ENCODE measurements at regions not wholly inside any gene's neighbourhood (a gene's known extent, or its start where the extent isn't known, plus 50 kb on each side); places are given as distances from the start of the nearest gene placed in this dataset.

DNA sequence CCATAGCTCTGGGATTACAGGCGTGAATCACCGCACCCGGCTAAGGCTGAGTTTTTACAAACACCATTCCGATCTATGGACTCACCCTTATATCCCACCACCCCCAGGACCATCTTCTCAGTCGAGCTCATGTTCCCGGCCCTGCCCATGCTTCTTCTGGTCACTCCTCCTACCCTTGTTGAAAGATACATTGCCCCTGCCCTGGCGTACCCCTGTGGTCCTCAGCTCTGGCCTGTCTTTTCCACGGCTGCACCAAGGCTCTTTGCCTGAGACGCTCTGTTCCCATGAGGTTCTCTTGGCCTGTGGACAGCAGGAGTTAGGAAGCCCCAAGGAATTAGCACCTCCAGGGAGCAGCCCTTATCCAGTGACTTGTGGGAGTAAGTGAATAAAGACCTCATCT is 379.4 kb upstream of the TNRC6C start (continued):
- TF ChIP-seq AFF4 (CRISPR knock-in tag; IDR thresholded peaks at IDR 0.05; ENCODE audit: borderline replicate concordance), result no peak
- no peak for TF ChIP-seq MXD4 (CRISPR knock-in tag; IDR thresholded peaks at IDR 0.05; ENCODE audit: borderline replicate concordance)
- no peak for TF ChIP-seq NFE2L1 (CRISPR knock-in tag; IDR thresholded peaks at IDR 0.05)

DNA sequence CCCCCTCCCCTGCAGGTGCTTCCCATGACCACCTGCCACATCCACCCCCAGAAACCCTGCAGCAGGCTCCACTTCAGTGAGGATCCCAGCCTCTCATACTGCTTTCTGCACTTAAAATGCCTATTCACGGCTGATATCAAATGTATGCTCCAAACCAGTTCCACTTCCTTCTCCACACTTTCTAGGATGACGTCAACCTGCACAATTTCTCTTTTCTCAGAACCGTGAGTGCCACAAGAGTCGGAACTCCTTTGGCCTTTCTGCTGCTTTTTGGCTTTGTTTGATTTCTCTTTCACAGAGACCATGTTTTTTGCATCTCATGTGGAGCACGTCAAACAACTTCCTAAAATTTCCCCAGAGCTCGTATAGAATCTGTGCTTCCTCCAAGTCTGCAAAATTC is 378.8 kb upstream of the TNRC6C start:
- Mint-ChIP-seq H3K9me3 (0 out of 2 replicates have a peak, but pooled peaks cover 6% of the 10 kb centered on the region), H3K4me1 (no peaks in the 10 kb centered on the region), H3K27ac (no peak overlapping the region), H3K36me3 (no peaks in the 10 kb centered on the region), H3K27me3 (ENCODE audit: low read depth) (no peaks in the 10 kb centered on the region; the same call in 1 of the 2 replicates), H3K4me3 (no peak overlapping the region)
- CTCF ChIA-PET, result interaction anchor here (1.0 kb wide), 1 partner anchor 37 kb away, joined by 3 read pairs; no protein-coding TSS in a partner anchor
- ATAC-seq, result no peak
- DNase-seq (ENCODE audit: low spot score), result no peak
- POLR2A ChIA-PET, result no interaction called here
- TF ChIP-seq SMAD4 (CRISPR knock-in tag; IDR thresholded peaks at IDR 0.05), result no peak
- TF ChIP-seq FOXJ3 (CRISPR knock-in tag; IDR thresholded peaks at IDR 0.05; ENCODE audit: borderline replicate concordance), result no peak
- TF ChIP-seq, protein P1, sequence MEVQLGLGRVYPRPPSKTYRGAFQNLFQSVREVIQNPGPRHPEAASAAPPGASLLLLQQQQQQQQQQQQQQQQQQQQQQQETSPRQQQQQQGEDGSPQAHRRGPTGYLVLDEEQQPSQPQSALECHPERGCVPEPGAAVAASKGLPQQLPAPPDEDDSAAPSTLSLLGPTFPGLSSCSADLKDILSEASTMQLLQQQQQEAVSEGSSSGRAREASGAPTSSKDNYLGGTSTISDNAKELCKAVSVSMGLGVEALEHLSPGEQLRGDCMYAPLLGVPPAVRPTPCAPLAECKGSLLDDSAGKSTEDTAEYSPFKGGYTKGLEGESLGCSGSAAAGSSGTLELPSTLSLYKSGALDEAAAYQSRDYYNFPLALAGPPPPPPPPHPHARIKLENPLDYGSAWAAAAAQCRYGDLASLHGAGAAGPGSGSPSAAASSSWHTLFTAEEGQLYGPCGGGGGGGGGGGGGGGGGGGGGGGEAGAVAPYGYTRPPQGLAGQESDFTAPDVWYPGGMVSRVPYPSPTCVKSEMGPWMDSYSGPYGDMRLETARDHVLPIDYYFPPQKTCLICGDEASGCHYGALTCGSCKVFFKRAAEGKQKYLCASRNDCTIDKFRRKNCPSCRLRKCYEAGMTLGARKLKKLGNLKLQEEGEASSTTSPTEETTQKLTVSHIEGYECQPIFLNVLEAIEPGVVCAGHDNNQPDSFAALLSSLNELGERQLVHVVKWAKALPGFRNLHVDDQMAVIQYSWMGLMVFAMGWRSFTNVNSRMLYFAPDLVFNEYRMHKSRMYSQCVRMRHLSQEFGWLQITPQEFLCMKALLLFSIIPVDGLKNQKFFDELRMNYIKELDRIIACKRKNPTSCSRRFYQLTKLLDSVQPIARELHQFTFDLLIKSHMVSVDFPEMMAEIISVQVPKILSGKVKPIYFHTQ (CRISPR knock-in tag; IDR thresholded peaks at IDR 0.05), result no peak
- TF ChIP-seq ZBTB21 (CRISPR knock-in tag; IDR thresholded peaks at IDR 0.05; ENCODE audit: borderline replicate concordance), result no peak
- TF ChIP-seq ESRRA (CRISPR knock-in tag; IDR thresholded peaks at IDR 0.05; ENCODE audit: borderline replicate concordance), result no peak
- TF ChIP-seq, protein P2, sequence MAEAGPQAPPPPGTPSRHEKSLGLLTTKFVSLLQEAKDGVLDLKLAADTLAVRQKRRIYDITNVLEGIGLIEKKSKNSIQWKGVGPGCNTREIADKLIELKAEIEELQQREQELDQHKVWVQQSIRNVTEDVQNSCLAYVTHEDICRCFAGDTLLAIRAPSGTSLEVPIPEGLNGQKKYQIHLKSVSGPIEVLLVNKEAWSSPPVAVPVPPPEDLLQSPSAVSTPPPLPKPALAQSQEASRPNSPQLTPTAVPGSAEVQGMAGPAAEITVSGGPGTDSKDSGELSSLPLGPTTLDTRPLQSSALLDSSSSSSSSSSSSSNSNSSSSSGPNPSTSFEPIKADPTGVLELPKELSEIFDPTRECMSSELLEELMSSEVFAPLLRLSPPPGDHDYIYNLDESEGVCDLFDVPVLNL (CRISPR knock-in tag; IDR thresholded peaks at IDR 0.05; ENCODE audit: borderline replicate concordance, low read depth), result no peak
- no peak for TF ChIP-seq FOXK1 (CRISPR knock-in tag; IDR thresholded peaks at IDR 0.05)
- TF ChIP-seq, protein P3, sequence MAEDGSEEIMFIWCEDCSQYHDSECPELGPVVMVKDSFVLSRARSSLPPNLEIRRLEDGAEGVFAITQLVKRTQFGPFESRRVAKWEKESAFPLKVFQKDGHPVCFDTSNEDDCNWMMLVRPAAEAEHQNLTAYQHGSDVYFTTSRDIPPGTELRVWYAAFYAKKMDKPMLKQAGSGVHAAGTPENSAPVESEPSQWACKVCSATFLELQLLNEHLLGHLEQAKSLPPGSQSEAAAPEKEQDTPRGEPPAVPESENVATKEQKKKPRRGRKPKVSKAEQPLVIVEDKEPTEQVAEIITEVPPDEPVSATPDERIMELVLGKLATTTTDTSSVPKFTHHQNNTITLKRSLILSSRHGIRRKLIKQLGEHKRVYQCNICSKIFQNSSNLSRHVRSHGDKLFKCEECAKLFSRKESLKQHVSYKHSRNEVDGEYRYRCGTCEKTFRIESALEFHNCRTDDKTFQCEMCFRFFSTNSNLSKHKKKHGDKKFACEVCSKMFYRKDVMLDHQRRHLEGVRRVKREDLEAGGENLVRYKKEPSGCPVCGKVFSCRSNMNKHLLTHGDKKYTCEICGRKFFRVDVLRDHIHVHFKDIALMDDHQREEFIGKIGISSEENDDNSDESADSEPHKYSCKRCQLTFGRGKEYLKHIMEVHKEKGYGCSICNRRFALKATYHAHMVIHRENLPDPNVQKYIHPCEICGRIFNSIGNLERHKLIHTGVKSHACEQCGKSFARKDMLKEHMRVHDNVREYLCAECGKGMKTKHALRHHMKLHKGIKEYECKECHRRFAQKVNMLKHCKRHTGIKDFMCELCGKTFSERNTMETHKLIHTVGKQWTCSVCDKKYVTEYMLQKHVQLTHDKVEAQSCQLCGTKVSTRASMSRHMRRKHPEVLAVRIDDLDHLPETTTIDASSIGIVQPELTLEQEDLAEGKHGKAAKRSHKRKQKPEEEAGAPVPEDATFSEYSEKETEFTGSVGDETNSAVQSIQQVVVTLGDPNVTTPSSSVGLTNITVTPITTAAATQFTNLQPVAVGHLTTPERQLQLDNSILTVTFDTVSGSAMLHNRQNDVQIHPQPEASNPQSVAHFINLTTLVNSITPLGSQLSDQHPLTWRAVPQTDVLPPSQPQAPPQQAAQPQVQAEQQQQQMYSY (CRISPR knock-in tag; IDR thresholded peaks at IDR 0.05), result no peak
- no peak for TF ChIP-seq IRF1 (CRISPR knock-in tag; IDR thresholded peaks at IDR 0.05)
- TF ChIP-seq GTF2I (CRISPR knock-in tag; conservative IDR thresholded peaks at IDR 0.05), result no peak
- TF ChIP-seq E2F1 (CRISPR knock-in tag; IDR thresholded peaks at IDR 0.05), result no peak
- TF ChIP-seq ZNF263 (CRISPR knock-in tag; IDR thresholded peaks at IDR 0.05; ENCODE audit: low read depth), result no peak
- TF ChIP-seq ZNF425 (CRISPR knock-in tag; conservative IDR thresholded peaks at IDR 0.05), result no peak
- no peak for TF ChIP-seq ZNF423 (CRISPR knock-in tag; IDR thresholded peaks at IDR 0.05)

Data from WTC11 (cell line).